NT2/D1 (cell line): ENCODE measurements at regions not wholly inside any gene's neighbourhood (a gene's known extent, or its start where the extent isn't known, plus 50 kb on each side); places are given as distances from the start of the nearest gene placed in this dataset.

Experiments
- YY1 ChIP-seq: IDR thresholded peaks from 2 replicates; pipeline ENCODE4 v1.6.1; 2011; ENCODE audit not compliant: insufficient read length, insufficient read depth
- ZNF274 ChIP-seq: IDR thresholded peaks from 2 replicates; pipeline ENCODE4 v1.6.1; 2011; ENCODE audit warnings: mild to moderate bottlenecking, low read depth, low read length

GRCh38 chr14:35202195-35202594 is 79.8 kb downstream of the PRORP start:
- TF ChIP-seq ZNF274 (no peak), YY1 (no peak)
